ENCODE measurements at regions not wholly inside any gene's neighbourhood (a gene's known extent, or its start where the extent isn't known, plus 50 kb on each side); places are given as distances from the start of the nearest gene placed in this dataset.

GRCh38 chr9:23538461-23539003 is 287.5 kb downstream of the ELAVL2 start:
- no peak overlapping the region for H3K4me3 ChIP-seq (ENCODE audit: low read length)
- DNase-seq (ENCODE audit: low read depth) = no peak
- TF ChIP-seq CTCF (conservative IDR thresholded peaks at IDR 0.05; ENCODE audit: low read depth, low read length) = no peak

GRCh38 chr9:23539311-23539710 is 286.7 kb downstream of the ELAVL2 start:
- no peak overlapping the region for H3K4me3 ChIP-seq (ENCODE audit: low read length)
- DNase-seq (ENCODE audit: low read depth) = no peak
- TF ChIP-seq CTCF (conservative IDR thresholded peaks at IDR 0.05; ENCODE audit: low read depth, low read length) = no peak

- DNase-seq (ENCODE audit: low read depth) = no peak
- TF ChIP-seq CTCF (conservative IDR thresholded peaks at IDR 0.05; ENCODE audit: low read depth, low read length) = no peak
- no peak overlapping the region for H3K4me3 ChIP-seq (ENCODE audit: low read length)
Measured at GRCh38 chr9:23541976-23542375, 284.1 kb downstream of the ELAVL2 start.

- no peak for DNase-seq (ENCODE audit: low read depth)
- no peak for TF ChIP-seq CTCF (conservative IDR thresholded peaks at IDR 0.05; ENCODE audit: low read depth, low read length)
- H3K4me3 ChIP-seq (ENCODE audit: low read length) = no peak overlapping the region
Measured at GRCh38 chr9:23542438-23542837, 283.6 kb downstream of the ELAVL2 start.

GRCh38 chr9:23542927-23543326 is 283.1 kb downstream of the ELAVL2 start:
- no peak for TF ChIP-seq CTCF (conservative IDR thresholded peaks at IDR 0.05; ENCODE audit: low read depth, low read length)
- no peak for DNase-seq (ENCODE audit: low read depth)
- H3K4me3 ChIP-seq (ENCODE audit: low read length) = no peak overlapping the region

- no peak for DNase-seq (ENCODE audit: low read depth)
Measured at GRCh38 chr9:23543419-23543818, 282.6 kb downstream of the ELAVL2 start.

More at GRCh38 chr9:23543419-23543818, 282.6 kb downstream of the ELAVL2 start:
- H3K4me3 ChIP-seq (ENCODE audit: low read length) = no peak overlapping the region
- no peak for TF ChIP-seq CTCF (conservative IDR thresholded peaks at IDR 0.05; ENCODE audit: low read depth, low read length)

Data from retinal pigment epithelial cell (primary cell).